ENCODE measurements at regions not wholly inside any gene's neighbourhood (a gene's known extent, or its start where the extent isn't known, plus 50 kb on each side); places are given as distances from the start of the nearest gene placed in this dataset.

DNA sequence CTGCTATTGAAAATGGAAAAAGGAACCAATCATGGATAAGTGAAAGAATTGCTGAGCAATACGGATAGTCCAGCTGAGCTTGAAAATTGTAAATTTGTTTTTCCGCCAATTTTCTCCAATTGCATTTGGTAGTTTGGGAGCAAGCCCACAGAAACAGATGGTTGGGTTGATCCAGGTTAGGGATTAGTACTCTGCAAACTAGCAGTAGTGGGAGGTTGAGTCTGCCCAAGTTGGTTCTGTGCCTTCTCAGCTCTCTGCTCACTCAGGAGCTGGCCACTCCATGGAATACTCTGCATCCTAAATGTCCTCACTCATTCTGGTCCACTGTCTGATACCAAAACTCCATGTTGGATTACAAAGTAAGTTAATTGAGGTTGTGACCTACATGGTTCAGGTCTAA lies 361.1 kb upstream of the ATP2B1 start:
- Histone ChIP-seq H3K36me3 (ENCODE audit: insufficient read depth, low read length) (no peaks in the 10 kb centered on the region), H3K4me3 (ENCODE audit: low read length) (no peak overlapping the region), H3K27me3 (ENCODE audit: insufficient read depth, low read length, poor library complexity, severe bottlenecking) (no peaks in the 10 kb centered on the region), H3K4me1 (ENCODE audit: insufficient read depth, low read length) (no peaks in the 10 kb centered on the region), H3K27ac (ENCODE audit: low read depth, low read length) (no peak overlapping the region), H3K9me3 (ENCODE audit: low read length) (no peaks in the 10 kb centered on the region)
- ChIA-PET CTCF (no interaction called here), POLR2A (no interaction called here)
- peaks cover 0 to 15% (median 2%) of the 10 kb centered on the region in 3 donors for H3K36me3 Mint-ChIP-seq
- H3K9me3 Mint-ChIP-seq: peaks cover 0 to 3% (median 2%) of the 10 kb centered on the region in 5 donors
- H3K4me3 Mint-ChIP-seq: no peak overlapping the region
- no peak for DNase-seq
- H3K27ac Mint-ChIP-seq: no peak overlapping the region
- no peaks in the 10 kb centered on the region for H3K4me1 Mint-ChIP-seq
- H3K27me3 Mint-ChIP-seq: peaks cover 5 to 14% of the 10 kb centered on the region in 2 donors

DNA sequence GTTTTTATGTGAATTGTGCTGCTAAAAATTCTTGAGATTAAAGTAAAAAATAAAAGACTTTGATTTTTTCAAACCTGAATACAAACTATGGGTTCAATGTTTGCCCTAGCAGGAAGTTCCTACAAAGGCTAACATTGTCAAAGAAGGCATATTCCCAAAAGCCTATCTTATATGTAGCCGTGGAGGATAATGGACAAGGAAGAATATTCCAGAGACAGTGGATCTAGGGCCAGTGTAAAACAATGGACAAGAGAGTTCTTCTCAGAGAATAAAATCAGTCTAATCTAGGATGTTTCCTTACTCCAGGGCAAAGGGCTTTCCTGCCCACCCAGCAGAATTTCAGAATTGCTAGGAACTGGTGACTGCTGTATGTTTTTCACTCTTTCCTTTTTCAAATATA lies 359.2 kb upstream of the ATP2B1 start:
- Mint-ChIP-seq H3K9me3 (peaks cover 0 to 2% (median 2%) of the 10 kb centered on the region in 5 donors), H3K4me1 (no peaks in the 10 kb centered on the region), H3K27ac (no peak overlapping the region), H3K36me3 (peaks cover 0 to 15% (median 2%) of the 10 kb centered on the region in 3 donors), H3K4me3 (no peak overlapping the region), H3K27me3 (peaks cover 3 to 14% of the 10 kb centered on the region in 2 donors)
- no peak for DNase-seq
- Histone ChIP-seq H3K27me3 (ENCODE audit: insufficient read depth, low read length, poor library complexity, severe bottlenecking) (no peaks in the 10 kb centered on the region), H3K4me1 (ENCODE audit: insufficient read depth, low read length) (no peaks in the 10 kb centered on the region), H3K36me3 (ENCODE audit: insufficient read depth, low read length) (no peaks in the 10 kb centered on the region), H3K4me3 (ENCODE audit: low read length) (no peak overlapping the region), H3K27ac (ENCODE audit: low read depth, low read length) (no peak overlapping the region), H3K9me3 (ENCODE audit: low read length) (no peaks in the 10 kb centered on the region)
- ChIA-PET CTCF (no interaction called here), POLR2A (no interaction called here)

DNA sequence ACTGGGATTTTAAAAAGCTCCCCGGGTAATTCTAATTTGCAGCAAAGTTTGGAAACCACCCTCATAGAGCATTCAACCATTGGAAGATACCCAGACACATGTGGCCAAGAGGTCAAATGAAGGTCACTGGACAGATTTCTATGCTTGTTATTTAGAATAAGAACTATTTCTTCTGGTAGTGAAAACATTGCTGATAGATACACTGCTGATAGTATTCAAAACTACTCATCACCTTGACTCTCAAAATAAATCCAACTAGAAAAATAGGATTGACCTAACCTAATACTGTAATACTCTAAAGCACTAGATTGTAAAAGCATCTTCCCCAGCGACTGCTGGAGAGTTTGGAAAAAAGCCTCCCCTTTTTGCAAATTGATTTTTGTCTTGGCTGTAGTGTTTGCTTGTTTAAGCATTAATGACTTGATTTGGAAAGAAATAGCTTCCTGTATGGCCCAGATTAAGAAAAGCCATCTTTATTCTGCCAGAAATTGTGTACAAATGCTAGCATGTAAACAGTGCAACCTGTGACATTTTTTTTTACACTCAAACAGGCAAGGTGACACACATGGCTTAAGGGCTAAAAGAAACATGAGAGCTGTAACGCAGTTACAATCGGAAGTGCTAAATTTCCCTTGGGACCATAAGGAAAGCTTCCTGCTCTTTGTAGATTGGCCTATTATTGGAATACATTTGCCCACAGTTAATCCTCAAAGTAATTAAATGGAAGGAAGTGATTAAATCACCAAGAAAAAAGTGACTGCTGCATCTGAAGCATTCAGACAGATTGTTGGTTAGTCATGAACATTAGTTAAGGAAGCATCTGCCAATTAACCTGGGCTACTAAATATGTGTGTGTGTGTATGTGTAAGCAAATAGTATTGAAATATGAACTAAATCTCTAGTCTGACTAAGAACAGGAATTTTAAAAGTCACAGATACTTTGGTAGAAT lies 356.5 kb upstream of the ATP2B1 start:
- Mint-ChIP-seq H3K4me1 (no peaks in the 10 kb centered on the region), H3K36me3 (peaks cover 0 to 3% (median 0%) of the 10 kb centered on the region in 3 donors), H3K4me3 (no peak overlapping the region), H3K27ac (no peak overlapping the region), H3K9me3 (no peaks in the 10 kb centered on the region), H3K27me3 (peaks cover 0 to 1% of the 10 kb centered on the region in 2 donors)
- no peak overlapping the region for H3K27ac ChIP-seq (ENCODE audit: low read depth, low read length)
- ChIA-PET POLR2A (no interaction called here), CTCF (no interaction called here)
- no peaks in the 10 kb centered on the region for H3K27me3 ChIP-seq (ENCODE audit: insufficient read depth, low read length, poor library complexity, severe bottlenecking)
- H3K9me3 ChIP-seq (ENCODE audit: low read length): no peaks in the 10 kb centered on the region
- H3K4me3 ChIP-seq (ENCODE audit: low read length): no peak overlapping the region
- H3K4me1 ChIP-seq (ENCODE audit: insufficient read depth, low read length): no peaks in the 10 kb centered on the region
- DNase-seq: no peak
- H3K36me3 ChIP-seq (ENCODE audit: insufficient read depth, low read length): no peaks in the 10 kb centered on the region

DNA sequence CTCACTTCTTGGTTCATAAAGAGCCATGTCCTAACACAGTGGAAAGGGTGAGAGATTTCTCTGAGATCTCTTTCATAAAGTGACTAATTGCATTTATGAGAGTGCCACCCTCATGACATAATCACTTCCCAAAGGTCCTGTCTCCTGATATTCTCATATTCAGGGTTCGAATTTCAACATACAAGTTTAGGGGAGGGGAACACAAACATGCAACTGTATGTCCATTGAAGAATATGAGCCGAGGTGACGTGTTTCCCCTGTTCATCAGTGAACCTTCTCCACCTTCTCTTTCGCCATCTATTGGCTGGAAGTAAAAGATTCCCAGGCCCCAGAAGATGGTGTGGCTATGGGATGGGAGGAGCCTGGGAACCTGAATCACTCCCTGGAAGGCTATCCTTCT lies 354.2 kb upstream of the ATP2B1 start:
- H3K36me3 ChIP-seq (ENCODE audit: insufficient read depth, low read length): no peaks in the 10 kb centered on the region
- Mint-ChIP-seq H3K27ac (no peak overlapping the region), H3K9me3 (no peaks in the 10 kb centered on the region), H3K27me3 (no peaks in the 10 kb centered on the region), H3K4me3 (no peak overlapping the region), H3K4me1 (no peaks in the 10 kb centered on the region), H3K36me3 (no peaks in the 10 kb centered on the region)
- H3K27ac ChIP-seq (ENCODE audit: low read depth, low read length): no peak overlapping the region
- no peak for DNase-seq
- ChIA-PET CTCF (no interaction called here), POLR2A (no interaction called here)
- H3K4me3 ChIP-seq (ENCODE audit: low read length): no peak overlapping the region
- H3K4me1 ChIP-seq (ENCODE audit: insufficient read depth, low read length): no peaks in the 10 kb centered on the region
- H3K9me3 ChIP-seq (ENCODE audit: low read length): no peaks in the 10 kb centered on the region
- H3K27me3 ChIP-seq (ENCODE audit: insufficient read depth, low read length, poor library complexity, severe bottlenecking): no peaks in the 10 kb centered on the region

DNA sequence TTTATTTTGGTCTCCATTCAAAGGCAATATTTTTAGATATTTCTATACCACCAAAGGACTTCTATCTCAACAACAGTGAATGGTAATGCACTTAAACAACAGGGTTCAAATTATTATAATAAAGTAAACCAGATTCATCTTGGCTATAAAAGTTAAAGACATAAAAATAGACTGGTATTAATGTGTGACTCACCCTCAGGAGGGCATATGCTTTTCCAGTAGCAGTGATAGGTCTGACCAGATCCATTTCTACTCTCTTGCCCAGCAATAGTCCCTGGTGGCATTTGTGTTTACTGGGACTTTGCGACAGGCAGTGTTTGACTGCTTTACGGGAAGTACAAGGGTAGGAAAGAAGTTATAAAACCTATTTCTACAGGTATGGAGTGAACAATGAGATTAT lies 353.2 kb upstream of the ATP2B1 start:
- H3K27ac ChIP-seq (ENCODE audit: low read depth, low read length): no peak overlapping the region
- Mint-ChIP-seq H3K4me3 (no peak overlapping the region), H3K27ac (no peak overlapping the region), H3K36me3 (peaks cover 0 to 5% (median 2%) of the 10 kb centered on the region in 3 donors), H3K4me1 (no peaks in the 10 kb centered on the region), H3K9me3 (no peaks in the 10 kb centered on the region), H3K27me3 (no peaks in the 10 kb centered on the region)
- H3K36me3 ChIP-seq (ENCODE audit: insufficient read depth, low read length): no peaks in the 10 kb centered on the region
- no peaks in the 10 kb centered on the region for H3K9me3 ChIP-seq (ENCODE audit: low read length)
- H3K4me3 ChIP-seq (ENCODE audit: low read length): no peak overlapping the region
- ChIA-PET CTCF (no interaction called here), POLR2A (no interaction called here)
- no peaks in the 10 kb centered on the region for H3K4me1 ChIP-seq (ENCODE audit: insufficient read depth, low read length)
- H3K27me3 ChIP-seq (ENCODE audit: insufficient read depth, low read length, poor library complexity, severe bottlenecking): no peaks in the 10 kb centered on the region
- DNase-seq: no peak

DNA sequence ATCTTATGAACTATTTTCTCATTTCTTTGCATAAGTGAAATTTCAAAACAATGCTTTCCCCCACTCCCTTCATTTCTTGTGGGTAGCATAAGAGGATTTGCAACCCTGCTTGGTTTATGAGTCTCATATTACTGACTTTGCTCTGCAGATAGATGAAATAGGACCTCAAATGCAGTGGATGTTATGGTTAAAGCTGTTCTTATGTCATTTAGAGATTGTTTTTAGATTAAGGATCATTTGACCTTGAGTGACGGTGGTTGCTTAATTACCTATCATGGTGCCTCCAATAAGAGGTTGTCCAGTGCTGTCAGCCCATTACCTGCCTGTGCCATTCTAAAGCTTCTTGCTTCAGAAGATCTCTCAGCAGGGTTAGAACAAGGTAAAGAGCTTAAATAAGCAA lies 351.4 kb upstream of the ATP2B1 start:
- no peaks in the 10 kb centered on the region for H3K36me3 ChIP-seq (ENCODE audit: insufficient read depth, low read length)
- H3K4me1 ChIP-seq (ENCODE audit: insufficient read depth, low read length): no peaks in the 10 kb centered on the region
- POLR2A ChIA-PET: no interaction called here
- no peaks in the 10 kb centered on the region for H3K9me3 Mint-ChIP-seq
- DNase-seq: no peak
- no peaks in the 10 kb centered on the region for H3K9me3 ChIP-seq (ENCODE audit: low read length)
- peaks cover 0 to 10% (median 2%) of the 10 kb centered on the region in 3 donors for H3K36me3 Mint-ChIP-seq
- H3K4me1 Mint-ChIP-seq: no peaks in the 10 kb centered on the region
- no peak overlapping the region for H3K27ac ChIP-seq (ENCODE audit: low read depth, low read length)
- H3K27me3 ChIP-seq (ENCODE audit: insufficient read depth, low read length, poor library complexity, severe bottlenecking): no peaks in the 10 kb centered on the region
- no peak overlapping the region for H3K4me3 ChIP-seq (ENCODE audit: low read length)
- CTCF ChIA-PET: interaction anchor here (0.6 kb wide), 1 partner anchor 475 kb away, joined by 3 read pairs; no protein-coding TSS in a partner anchor
- H3K27ac Mint-ChIP-seq: no peak overlapping the region
- H3K27me3 Mint-ChIP-seq: no peaks in the 10 kb centered on the region
- H3K4me3 Mint-ChIP-seq: no peak overlapping the region

DNA sequence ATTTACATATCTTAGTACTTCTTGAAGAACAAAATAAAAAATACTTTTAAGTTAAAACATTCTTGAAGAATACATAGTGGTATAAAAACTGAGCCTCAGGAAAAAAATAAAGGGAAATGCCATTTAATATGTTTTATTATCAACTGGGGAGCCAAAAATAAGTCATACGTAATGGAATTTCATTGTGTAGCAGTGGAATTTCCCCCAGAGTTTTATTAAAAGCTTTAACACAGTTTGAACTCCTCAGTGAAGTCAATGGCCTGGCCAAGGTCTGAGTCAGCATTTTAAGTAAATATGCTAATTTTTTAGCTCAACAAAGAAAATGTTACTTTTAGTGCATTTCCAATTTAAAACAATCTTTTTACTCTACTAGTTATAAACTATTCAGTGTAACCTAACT lies 350.1 kb upstream of the ATP2B1 start:
- H3K4me3 Mint-ChIP-seq: no peak overlapping the region
- Histone ChIP-seq H3K27ac (ENCODE audit: low read depth, low read length) (no peak overlapping the region), H3K9me3 (ENCODE audit: low read length) (no peaks in the 10 kb centered on the region), H3K4me1 (ENCODE audit: insufficient read depth, low read length) (no peaks in the 10 kb centered on the region), H3K36me3 (ENCODE audit: insufficient read depth, low read length) (no peaks in the 10 kb centered on the region), H3K4me3 (ENCODE audit: low read length) (no peak overlapping the region), H3K27me3 (ENCODE audit: insufficient read depth, low read length, poor library complexity, severe bottlenecking) (no peaks in the 10 kb centered on the region)
- peaks cover 0 to 10% (median 2%) of the 10 kb centered on the region in 3 donors for H3K36me3 Mint-ChIP-seq
- H3K27ac Mint-ChIP-seq: no peak overlapping the region
- no peak for DNase-seq
- CTCF ChIA-PET: no interaction called here
- H3K9me3 Mint-ChIP-seq: no peaks in the 10 kb centered on the region
- H3K27me3 Mint-ChIP-seq: peaks cover 0 to 3% of the 10 kb centered on the region in 2 donors
- H3K4me1 Mint-ChIP-seq: no peaks in the 10 kb centered on the region
- POLR2A ChIA-PET: no interaction called here

DNA sequence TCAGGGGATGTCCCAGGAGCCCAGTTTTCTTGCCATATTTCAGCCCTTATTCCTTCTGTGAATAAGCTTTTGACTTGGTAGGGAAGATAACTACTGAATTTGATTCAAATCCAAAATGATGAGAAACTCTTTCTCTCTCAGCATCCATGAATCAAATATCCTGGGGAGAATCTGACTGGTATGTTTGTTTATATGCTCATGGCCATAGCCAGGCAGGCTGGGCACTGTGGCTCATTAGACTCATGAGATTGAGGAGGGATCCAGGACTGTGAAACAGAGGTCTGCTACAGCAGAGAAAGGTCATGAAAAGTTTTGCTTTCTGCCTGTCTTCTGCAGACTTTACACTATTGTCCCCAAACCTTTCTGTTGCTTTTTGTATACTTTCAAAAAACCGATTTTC lies 346.4 kb upstream of the ATP2B1 start:
- CTCF ChIA-PET: no interaction called here
- no peaks in the 10 kb centered on the region for H3K36me3 ChIP-seq (ENCODE audit: insufficient read depth, low read length)
- H3K4me1 Mint-ChIP-seq: no peaks in the 10 kb centered on the region
- H3K9me3 Mint-ChIP-seq: no peaks in the 10 kb centered on the region
- no peak overlapping the region for H3K4me3 ChIP-seq (ENCODE audit: low read length)
- POLR2A ChIA-PET: no interaction called here
- H3K27ac ChIP-seq (ENCODE audit: low read depth, low read length): no peak overlapping the region
- peaks cover 0 to 13% (median 2%) of the 10 kb centered on the region in 3 donors for H3K36me3 Mint-ChIP-seq
- no peak for DNase-seq
- no peaks in the 10 kb centered on the region for H3K27me3 ChIP-seq (ENCODE audit: insufficient read depth, low read length, poor library complexity, severe bottlenecking)
- no peaks in the 10 kb centered on the region for H3K9me3 ChIP-seq (ENCODE audit: low read length)
- no peak overlapping the region for H3K27ac Mint-ChIP-seq
- no peak overlapping the region for H3K4me3 Mint-ChIP-seq
- peaks cover 0 to 3% of the 10 kb centered on the region in 2 donors for H3K27me3 Mint-ChIP-seq
- no peaks in the 10 kb centered on the region for H3K4me1 ChIP-seq (ENCODE audit: insufficient read depth, low read length)

Data from CD8-positive, alpha-beta memory T cell (primary cell).